AG09319 (cell line): ENCODE measurements at regions not wholly inside any gene's neighbourhood (a gene's known extent, or its start where the extent isn't known, plus 50 kb on each side); places are given as distances from the start of the nearest gene placed in this dataset.

Source experiments
- DNase-seq: peaks from one replicate; pipeline ENCODE4 v3.0.0-alpha.2; 2010; ENCODE audit warnings: low read depth; ENCODE audit errors: extremely low read depth
- CTCF ChIP-seq: IDR thresholded peaks from 2 replicates; pipeline ENCODE4 v1.5.1; 2011; ENCODE audit warnings: low read depth, mild to moderate bottlenecking, inconsistent platforms, low read length, moderate library complexity

- no peak for DNase-seq
- no peak for TF ChIP-seq CTCF
These were observed 319.3 kb downstream of the TDRD3 start for GRCh38 chr13:60716313-60716712.

GRCh38 chr13:60707878-60708277, 310.9 kb downstream of the TDRD3 start:
- DNase-seq = no peak
- TF ChIP-seq CTCF = no peak

- no peak for TF ChIP-seq CTCF
These were observed 304.9 kb downstream of the TDRD3 start for GRCh38 chr13:60701895-60702294.

GRCh38 chr13:60700994-60701393, 304.0 kb downstream of the TDRD3 start:
- DNase-seq = no peak
- no peak for TF ChIP-seq CTCF

More at GRCh38 chr13:60701895-60702294, 304.9 kb downstream of the TDRD3 start:
- DNase-seq = no peak

GRCh38 chr13:60699636-60700035, 302.6 kb downstream of the TDRD3 start:
- no peak for DNase-seq
- TF ChIP-seq CTCF = no peak

GRCh38 chr13:60696602-60697001, 299.6 kb downstream of the TDRD3 start:
- no peak for DNase-seq
- no peak for TF ChIP-seq CTCF

GRCh38 chr13:60691268-60691667, 294.2 kb downstream of the TDRD3 start:
- no peak for DNase-seq
- TF ChIP-seq CTCF = no peak
